GM12891 (cell line): ENCODE measurements at regions not wholly inside any gene's neighbourhood (a gene's known extent, or its start where the extent isn't known, plus 50 kb on each side); places are given as distances from the start of the nearest gene placed in this dataset.

Experiments used
- POLR2A ChIP-seq: IDR thresholded peaks from 2 replicates; pipeline ENCODE4 v1.6.1; 2011; ENCODE audit warnings: low read depth, low read length, control low read depth
- POLR2AphosphoS5 ChIP-seq: IDR thresholded peaks from 2 replicates; pipeline ENCODE4 v1.6.1; 2011; ENCODE audit warnings: low read depth, low read length, control low read depth
- SPI1 ChIP-seq: IDR thresholded peaks from 2 replicates; pipeline ENCODE4 v1.6.1; 2011; ENCODE audit warnings: low read depth, low read length, control low read depth
- TAF1 ChIP-seq: IDR thresholded peaks from 2 replicates; pipeline ENCODE4 v1.6.1; 2011; ENCODE audit warnings: low read depth, low read length, control low read depth

- TF ChIP-seq POLR2AphosphoS5: no peak
- no peak for TF ChIP-seq POLR2A
- no peak for TF ChIP-seq TAF1
- TF ChIP-seq SPI1: no peak
These were observed 108.9 kb upstream of the EEF2KMT start for GRCh38 chr16:5206331-5206990.
